Mesothelial cell of epicardium (in vitro differentiated cells): ENCODE measurements at regions not wholly inside any gene's neighbourhood (a gene's known extent, or its start where the extent isn't known, plus 50 kb on each side); places are given as distances from the start of the nearest gene placed in this dataset.

Source experiments
- DNase-seq, 2 experiments: peaks; one replicate each; pipeline ENCODE4 v3.0.0; 2021; ENCODE audit warnings: low spot score in 2 of 2; ENCODE audit not compliant: unreplicated experiment in 2 of 2
- H3K27ac Mint-ChIP-seq: 2 replicates; pipeline ENCODE4 v1.8.0; 2021; ENCODE audit warnings: mixed read lengths
- H3K27me3 Mint-ChIP-seq: 2 replicates; pipeline ENCODE4 v1.8.0; 2021; ENCODE audit warnings: low read depth, mixed read lengths
- H3K36me3 Mint-ChIP-seq: 2 replicates; pipeline ENCODE4 v1.8.0; 2021; ENCODE audit warnings: mixed read lengths
- H3K4me1 Mint-ChIP-seq: 2 replicates; pipeline ENCODE4 v1.8.0; 2021; ENCODE audit warnings: mixed read lengths
- H3K4me3 Mint-ChIP-seq: 2 replicates; pipeline ENCODE4 v1.8.0; 2021; ENCODE audit warnings: mild to moderate bottlenecking, moderate library complexity, mixed read lengths
- H3K9me3 Mint-ChIP-seq: 2 replicates; pipeline ENCODE4 v1.8.0; 2021; ENCODE audit warnings: mixed read lengths
- CTCF ChIP-seq: fragments of 200-600 bp; sonication (generic); IDR thresholded peaks from one replicate; pipeline ENCODE4 v1.5.0; 2021; ENCODE audit warnings: antibody characterized with exemption; ENCODE audit not compliant: unreplicated experiment

GRCh38 chr2:187956906-187957534, 334.7 kb upstream of the GULP1 start:
- DNase-seq: no peak
- H3K27ac Mint-ChIP-seq: no peak overlapping the region
- TF ChIP-seq CTCF: no peak
- H3K27me3 Mint-ChIP-seq: no peaks in the 10 kb centered on the region
- no peaks in the 10 kb centered on the region for H3K4me1 Mint-ChIP-seq
- H3K9me3 Mint-ChIP-seq: peaks cover 26% of the 10 kb centered on the region
- H3K36me3 Mint-ChIP-seq: no peaks in the 10 kb centered on the region
- H3K4me3 Mint-ChIP-seq: no peak overlapping the region

GRCh38 chr2:187959821-187960220, 331.9 kb upstream of the GULP1 start:
- no peak overlapping the region for H3K4me3 Mint-ChIP-seq
- no peak overlapping the region for H3K27ac Mint-ChIP-seq

GRCh38 chr2:187962538-187962937, 329.1 kb upstream of the GULP1 start:
- no peak for TF ChIP-seq CTCF
- DNase-seq: no peak
- Mint-ChIP-seq H3K4me3 (no peak overlapping the region), H3K4me1 (no peaks in the 10 kb centered on the region), H3K27me3 (no peaks in the 10 kb centered on the region), H3K36me3 (no peaks in the 10 kb centered on the region), H3K9me3 (peaks cover 7% of the 10 kb centered on the region), H3K27ac (no peak overlapping the region)

More at GRCh38 chr2:187959821-187960220, 331.9 kb upstream of the GULP1 start:
- H3K27me3 Mint-ChIP-seq: no peaks in the 10 kb centered on the region
- no peaks in the 10 kb centered on the region for H3K36me3 Mint-ChIP-seq
- H3K9me3 Mint-ChIP-seq: peaks cover 17% of the 10 kb centered on the region
- no peaks in the 10 kb centered on the region for H3K4me1 Mint-ChIP-seq
- no peak for DNase-seq
- no peak for TF ChIP-seq CTCF

GRCh38 chr2:187964746-187965145, 326.9 kb upstream of the GULP1 start:
- H3K36me3 Mint-ChIP-seq: no peaks in the 10 kb centered on the region
- no peak for DNase-seq
- no peaks in the 10 kb centered on the region for H3K4me1 Mint-ChIP-seq
- no peak overlapping the region for H3K27ac Mint-ChIP-seq
- no peak for TF ChIP-seq CTCF
- H3K27me3 Mint-ChIP-seq: no peaks in the 10 kb centered on the region
- peaks cover 6% of the 10 kb centered on the region for H3K9me3 Mint-ChIP-seq
- H3K4me3 Mint-ChIP-seq: no peak overlapping the region

- H3K27me3 Mint-ChIP-seq: no peaks in the 10 kb centered on the region
- no peak for TF ChIP-seq CTCF
- no peaks in the 10 kb centered on the region for H3K36me3 Mint-ChIP-seq
- H3K27ac Mint-ChIP-seq: no peak overlapping the region
- no peak overlapping the region for H3K4me3 Mint-ChIP-seq
- H3K9me3 Mint-ChIP-seq: peaks cover 19% of the 10 kb centered on the region
- no peaks in the 10 kb centered on the region for H3K4me1 Mint-ChIP-seq
- DNase-seq: no peak
Observed at GRCh38 chr2:187966924-187967323, 324.8 kb upstream of the GULP1 start.

- no peak for DNase-seq
- Mint-ChIP-seq H3K27ac (no peak overlapping the region), H3K27me3 (no peaks in the 10 kb centered on the region), H3K36me3 (no peaks in the 10 kb centered on the region), H3K4me3 (no peak overlapping the region), H3K4me1 (peaks cover 10% of the 10 kb centered on the region), H3K9me3 (peaks cover 21% of the 10 kb centered on the region)
- no peak for TF ChIP-seq CTCF
Observed at GRCh38 chr2:187971893-187972292, 319.8 kb upstream of the GULP1 start.
